ENCODE measurements at regions not wholly inside any gene's neighbourhood (a gene's known extent, or its start where the extent isn't known, plus 50 kb on each side); places are given as distances from the start of the nearest gene placed in this dataset.

GRCh38 chr4:100799761-100800539 is 282.1 kb upstream of the EMCN start:
- DNase-seq = no peak

GRCh38 chr4:100797791-100798190 is 280.0 kb upstream of the EMCN start:
- no peak for DNase-seq

DNA sequence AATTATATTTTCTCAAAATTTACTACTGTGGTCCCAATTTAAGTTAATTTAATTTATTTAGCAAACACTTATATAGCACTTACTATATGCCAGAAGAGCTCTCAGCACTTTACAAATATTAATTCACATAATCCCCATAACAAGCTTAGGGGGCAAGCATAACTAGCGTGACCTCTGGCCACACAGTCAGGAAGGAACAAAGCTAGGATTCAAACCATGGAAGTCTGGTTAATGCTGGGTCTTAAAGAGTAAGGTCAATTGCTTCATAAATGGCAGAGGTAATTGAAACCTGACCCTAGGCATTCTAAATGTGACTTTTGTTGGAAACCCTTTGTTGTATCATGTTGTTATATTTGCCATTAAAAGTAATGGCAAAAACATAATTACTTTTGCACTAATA is 279.5 kb upstream of the EMCN start:
- no peak for DNase-seq

DNA sequence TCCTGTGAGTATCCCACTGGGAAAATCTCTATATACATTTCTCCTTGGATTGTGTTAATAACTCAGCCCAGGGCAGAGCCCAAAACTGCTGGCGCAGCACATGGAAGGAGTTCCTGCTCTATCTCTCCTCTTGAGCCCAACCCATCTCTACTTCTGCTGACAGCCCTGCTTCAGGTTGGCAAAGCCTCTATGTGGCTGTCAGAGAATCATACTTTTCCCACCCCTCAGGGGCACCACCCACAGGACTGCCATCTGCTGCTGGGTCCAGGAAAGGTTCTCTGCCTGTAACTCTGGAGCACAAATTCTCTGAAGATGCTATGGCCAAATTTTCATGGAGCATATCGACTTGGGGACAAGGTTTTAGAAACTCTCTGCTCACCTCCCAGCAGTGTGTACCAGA is 278.5 kb upstream of the EMCN start:
- no peak for DNase-seq

GRCh38 chr4:100795581-100795980 is 277.8 kb upstream of the EMCN start:
- no peak for DNase-seq

DNA sequence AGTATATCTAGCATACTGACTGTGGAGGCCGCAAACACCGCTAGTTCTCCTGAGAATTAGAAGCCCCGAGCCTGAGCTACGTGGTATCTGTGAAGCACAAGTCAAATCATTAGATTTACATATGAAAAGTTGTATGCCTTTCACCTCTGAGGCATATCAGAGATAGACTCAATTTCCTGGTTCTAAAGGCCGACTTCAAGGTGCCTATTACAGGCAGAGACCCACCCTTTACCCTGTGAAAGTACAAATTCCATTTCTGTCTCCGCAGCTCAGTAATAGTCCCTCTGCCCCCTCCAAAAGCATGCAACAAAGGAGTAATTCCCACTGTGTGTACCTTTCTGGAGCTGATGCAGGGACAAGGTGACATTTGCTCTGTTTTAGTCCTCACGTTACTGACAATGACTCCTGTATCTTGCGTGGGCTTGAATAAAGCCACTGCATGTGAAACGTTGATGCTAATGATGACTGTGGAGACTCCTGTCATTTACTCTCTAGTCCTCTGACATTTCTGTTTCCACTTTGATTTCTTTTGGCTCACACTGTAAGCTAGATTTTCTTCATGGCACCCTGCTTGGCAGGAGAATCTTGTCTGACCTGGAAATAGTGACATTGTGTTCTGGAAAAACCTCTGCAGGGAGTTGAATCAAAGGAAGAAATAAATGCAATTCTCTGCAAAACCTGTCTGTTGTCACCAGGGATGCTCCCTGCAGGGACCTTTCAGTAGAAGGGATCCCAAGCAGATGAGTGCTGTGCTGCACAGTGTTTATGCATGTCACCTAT is 273.2 kb upstream of the EMCN start:
- no peak for DNase-seq

DNA sequence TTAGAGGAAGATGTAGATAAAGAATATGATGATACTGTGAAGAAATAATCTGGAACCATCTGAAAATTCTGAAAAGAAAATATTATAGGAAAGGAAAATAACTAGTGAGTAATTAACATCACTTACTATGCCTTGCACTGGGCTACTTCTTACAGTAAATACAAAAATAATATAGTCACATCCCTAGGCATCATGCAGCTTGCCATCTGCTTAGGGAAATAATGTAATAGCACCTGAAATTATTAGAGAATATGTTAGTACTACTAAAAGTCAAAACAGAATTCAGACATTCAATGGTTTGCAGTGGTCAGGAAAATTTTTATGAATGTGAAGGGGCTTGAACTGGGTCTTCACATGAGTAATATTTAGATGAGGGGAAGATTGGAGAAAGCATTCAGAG is 272.2 kb upstream of the EMCN start:
- no peak for DNase-seq

- no peak for DNase-seq
Measured at GRCh38 chr4:100786481-100786880, 268.7 kb upstream of the EMCN start.

- DNase-seq = no peak
Measured at GRCh38 chr4:100782356-100782755, 264.5 kb upstream of the EMCN start.

DNA sequence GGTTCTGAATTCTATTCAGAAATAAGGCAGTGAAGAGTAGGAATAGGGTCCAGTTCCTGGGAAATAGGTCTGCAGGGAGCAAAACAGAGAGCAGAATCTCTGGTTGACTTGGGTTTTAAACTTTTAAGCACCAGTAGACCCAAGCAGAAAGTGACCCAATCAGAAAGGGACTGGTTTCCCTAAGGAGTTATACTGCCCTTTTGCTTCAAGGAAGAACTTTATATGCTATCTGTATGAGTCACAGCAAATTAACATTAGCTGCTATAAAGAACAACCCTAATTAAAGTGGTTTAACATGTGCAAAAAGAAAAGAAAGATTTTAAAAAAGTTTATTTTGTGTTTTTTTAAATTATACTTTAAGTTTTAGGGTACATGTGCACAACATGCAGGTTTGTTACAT is 263.6 kb upstream of the EMCN start:
- DNase-seq = no peak

- DNase-seq = no peak
Measured at GRCh38 chr4:100780126-100780525, 262.3 kb upstream of the EMCN start.

DNA sequence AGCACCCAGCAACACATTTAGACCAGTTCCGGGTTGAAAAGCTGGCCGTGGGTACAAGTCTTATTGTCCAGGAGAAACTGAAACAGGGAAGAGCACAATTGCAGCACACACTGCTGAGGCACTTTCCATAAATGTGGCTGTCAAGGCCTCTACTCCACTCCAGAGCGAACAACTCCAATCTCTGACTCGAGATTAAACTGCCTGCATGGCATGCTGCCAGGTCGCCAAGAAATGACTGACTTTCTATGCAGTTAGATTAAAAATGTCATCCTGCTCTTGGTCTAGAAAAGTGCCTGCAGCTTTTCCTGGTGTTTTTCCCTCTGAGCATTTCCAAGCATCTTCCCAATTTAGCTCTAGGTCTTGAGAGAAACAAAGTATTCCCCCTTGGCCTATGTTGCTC is 260.6 kb upstream of the EMCN start:
- DNase-seq = no peak

DNA sequence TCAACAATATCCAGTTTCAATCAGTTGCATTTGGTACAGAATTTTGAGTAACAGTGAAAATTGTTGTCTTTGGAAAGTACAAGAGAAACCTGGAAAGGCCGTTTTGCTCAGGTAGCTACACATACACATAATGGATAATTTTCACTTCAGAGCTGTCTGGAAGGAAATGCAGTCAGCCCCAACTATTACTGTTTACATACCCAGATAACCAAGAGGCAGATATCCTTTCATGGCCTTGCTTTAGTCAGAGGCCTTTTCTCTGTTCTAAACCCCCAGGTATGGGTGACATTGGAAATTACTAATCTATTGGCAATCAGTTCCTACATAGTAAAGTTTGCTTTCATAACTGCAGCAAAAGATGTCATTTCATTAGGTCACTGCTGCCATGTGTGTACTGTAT is 244.9 kb upstream of the EMCN start:
- DNase-seq = no peak

DNA sequence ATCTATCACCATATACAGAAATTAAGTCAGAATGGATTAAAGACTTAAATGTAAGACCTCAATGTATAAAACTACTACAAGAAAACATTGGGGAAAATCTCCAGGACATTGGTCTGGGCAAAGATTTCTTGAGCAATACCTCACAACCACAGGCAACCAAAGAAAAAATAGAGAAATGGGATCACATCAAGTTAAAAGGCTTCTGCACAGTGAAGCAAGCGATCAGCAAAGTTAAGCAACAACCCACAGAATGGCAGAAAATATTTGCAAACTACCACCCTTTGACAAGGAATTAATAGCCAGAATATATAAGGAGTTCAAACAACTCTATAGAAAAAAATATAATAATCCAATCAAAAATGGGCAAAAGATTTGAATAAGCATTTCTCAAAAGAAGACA is 236.9 kb upstream of the EMCN start:
- no peak for DNase-seq

- no peak for DNase-seq
Measured at GRCh38 chr4:100746141-100746739, 228.4 kb upstream of the EMCN start.

DNA sequence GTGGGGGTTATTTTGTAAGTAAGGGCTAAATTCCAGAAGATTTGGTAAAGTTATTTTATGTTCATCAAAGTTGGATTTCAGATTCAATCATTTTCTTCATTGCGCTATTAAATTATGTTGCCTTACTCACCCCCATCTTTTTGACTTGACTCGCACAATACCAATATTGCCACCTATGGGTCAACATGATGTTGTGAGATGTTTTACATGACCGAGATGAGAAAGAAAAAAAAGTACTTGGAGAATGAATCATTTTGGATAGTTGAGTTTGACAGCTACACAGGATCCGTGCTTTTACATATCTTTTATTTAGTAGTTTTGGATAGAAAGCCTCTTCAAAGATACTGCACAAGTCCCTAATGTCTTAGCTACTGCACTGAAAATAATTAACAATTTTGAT is 224.2 kb upstream of the EMCN start:
- DNase-seq = peak; percentile 42

DNA sequence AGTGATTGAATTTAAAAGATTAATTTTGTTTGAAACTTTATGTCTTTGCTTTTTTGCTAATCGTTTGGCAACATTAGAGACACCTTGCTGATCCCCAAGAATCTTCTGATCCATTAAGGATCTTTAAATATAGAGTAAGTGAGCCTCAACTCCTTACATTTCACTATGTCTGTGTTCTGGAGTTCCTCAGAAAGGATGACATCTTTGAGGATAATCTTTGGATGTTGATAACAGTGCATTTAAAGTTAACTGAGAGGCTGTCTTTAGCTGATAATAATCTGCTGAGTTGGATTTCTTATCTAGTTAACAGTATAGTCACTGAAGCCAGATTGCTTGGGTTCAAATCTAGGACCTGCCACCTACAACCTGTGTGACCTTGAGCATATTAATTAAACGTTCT is 221.6 kb upstream of the EMCN start:
- DNase-seq = no peak

DNA sequence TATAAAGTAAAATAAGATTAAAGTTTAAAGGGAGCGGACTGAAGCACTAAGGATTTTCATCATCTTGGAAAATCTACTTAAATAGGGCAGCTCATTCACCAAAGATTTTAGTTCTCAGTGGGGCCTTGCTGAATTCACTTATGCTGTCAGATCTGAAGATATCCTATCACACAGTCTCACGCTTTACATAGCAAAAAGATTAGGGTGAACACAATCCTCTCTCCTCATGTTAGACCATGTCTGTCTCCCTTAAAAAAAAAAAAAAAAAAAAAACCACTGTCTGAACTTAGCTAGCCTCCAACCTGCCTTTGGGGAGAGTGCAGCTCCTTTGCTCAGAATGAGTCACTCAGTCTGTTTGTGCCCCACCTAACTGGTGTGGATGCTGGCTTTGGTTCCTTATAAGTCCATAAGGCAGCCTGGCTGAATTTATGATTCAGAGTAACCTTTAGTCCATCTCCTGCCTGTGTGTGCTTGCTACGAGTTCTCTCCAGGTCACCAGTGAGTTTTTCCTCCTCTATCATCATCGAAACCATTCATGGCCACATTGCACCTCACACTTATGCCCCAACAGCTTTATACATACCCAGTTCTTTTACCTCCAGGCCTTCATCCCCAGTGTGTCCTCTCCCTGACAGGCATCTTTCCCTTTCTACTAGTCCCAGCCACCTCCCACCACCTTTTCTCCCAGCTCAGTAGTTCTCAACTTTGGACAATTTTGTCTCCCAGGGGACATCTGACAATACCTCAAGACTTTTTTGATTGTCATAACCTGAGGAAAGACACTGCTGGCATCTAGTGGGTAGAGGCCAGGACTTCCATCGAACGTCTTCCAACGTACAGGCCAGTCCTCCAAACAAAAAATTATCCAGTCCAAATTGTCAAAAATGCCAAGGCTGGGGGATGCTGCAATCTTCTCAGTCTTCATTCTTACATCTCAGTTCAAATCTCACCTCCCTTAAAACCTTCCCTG is 220.7 kb upstream of the EMCN start:
- DNase-seq = peak; percentile 82

DNA sequence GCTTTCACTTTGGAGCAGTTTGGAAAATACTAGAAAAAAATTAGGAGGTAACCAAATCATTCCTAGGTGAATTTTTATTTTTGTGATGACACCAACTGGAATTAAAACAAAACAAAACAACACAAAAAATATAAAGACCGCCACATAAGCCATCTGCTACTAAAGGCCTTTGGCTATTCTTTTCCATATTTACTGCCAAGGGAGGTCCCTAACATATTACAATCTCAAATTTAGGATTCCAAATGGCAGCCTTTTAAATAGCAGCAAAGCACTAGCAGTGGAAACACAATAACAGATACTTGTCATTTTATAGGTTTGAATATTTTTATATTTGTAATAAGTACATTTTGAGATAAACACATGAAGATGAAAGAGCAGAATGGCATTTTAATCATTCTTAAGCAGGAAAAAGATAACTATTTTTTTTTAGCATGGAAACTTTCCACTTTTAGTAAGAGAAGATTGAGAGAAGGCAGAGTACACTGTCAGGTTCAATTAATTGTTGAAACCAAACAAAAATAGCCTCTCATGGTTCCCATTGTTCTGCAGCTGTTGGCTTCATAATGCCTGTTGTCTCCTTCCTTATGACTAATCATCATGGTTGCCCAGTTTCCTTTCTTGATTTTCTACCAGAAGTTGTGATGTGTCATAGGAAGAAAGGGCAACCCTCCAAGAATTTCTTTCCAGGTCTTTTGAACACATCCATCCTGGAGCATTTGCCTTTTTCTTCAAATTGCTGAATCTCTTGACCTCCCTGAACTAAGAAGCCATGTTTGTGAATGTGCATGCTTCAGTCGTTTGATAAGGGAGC is 219.0 kb upstream of the EMCN start:
- DNase-seq = peak; percentile 81

GRCh38 chr4:100728861-100729260 is 211.0 kb upstream of the EMCN start:
- peak; percentile 7 for DNase-seq

- DNase-seq = no peak
Measured at GRCh38 chr4:100722866-100723459, 205.1 kb upstream of the EMCN start.

DNA sequence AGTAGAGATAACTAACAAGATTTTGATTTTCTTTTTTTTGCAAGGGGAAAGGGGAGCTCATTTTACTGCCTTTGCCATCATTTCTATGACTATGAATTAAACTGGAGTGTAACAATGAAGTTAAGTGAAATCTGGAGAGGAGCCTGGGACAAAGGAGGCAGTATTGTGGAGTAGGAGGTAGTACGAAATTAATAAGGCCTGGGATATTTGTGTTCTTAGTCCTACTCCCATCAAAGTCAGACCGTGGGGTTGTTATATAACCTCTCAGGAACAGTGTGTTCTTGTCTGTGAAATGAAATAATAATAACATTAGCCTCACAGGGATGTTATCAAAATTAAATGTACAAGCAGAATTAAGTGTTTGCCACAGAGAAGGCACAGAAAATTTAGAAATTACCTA is 204.3 kb upstream of the EMCN start:
- DNase-seq = no peak

Data from fibroblast of skin of right biceps (primary cell).